SK-N-SH (cell line): ENCODE measurements at regions not wholly inside any gene's neighbourhood (a gene's known extent, or its start where the extent isn't known, plus 50 kb on each side); places are given as distances from the start of the nearest gene placed in this dataset.

ENCODE experiments used
- CTCF ChIA-PET: fragments of 300-600, 350-600 bp; formaldehyde crosslinking; extraction: SDS; loops from one replicate; lab custom pipeline; 2021; lab: Yijun Ruan, JAX
- POLR2A ChIA-PET: fragments of 350-600 bp; sonication (Branson Sonifier 250); formaldehyde crosslinking; extraction: SDS; loops from one replicate; lab custom pipeline; 2020; ENCODE audit warnings: antibody characterized with exemption, inconsistent platforms; lab: Yijun Ruan, JAX
- DNase-seq: peaks from one replicate; pipeline ENCODE4 v3.0.0; 2012
- H2AFZ ChIP-seq: fragments of 200-600 bp; sonication (generic); 2 replicates; pipeline ENCODE4 v1.8.1; 2016; ENCODE audit warnings: antibody characterized with exemption, mild to moderate bottlenecking, low read depth
- H3F3A ChIP-seq: fragments of 200-600 bp; sonication (generic); replicated peaks from 2 replicates; pipeline ENCODE3; 2016; ENCODE audit warnings: antibody characterized with exemption, mild to moderate bottlenecking; ENCODE audit not compliant: insufficient read depth
- H3K27ac ChIP-seq, 2 experiments: fragments of 200-500 bp in 1 of 2; fragments of 200-600 bp in 1 of 2; sonication (Bioruptor generic) in 1 of 2; sonication (generic), shearing (Covaris generic) in 1 of 2; 2 replicates each; pipeline versions ENCODE4 v1.5.1 to v1.6.1; 2014 to 2016; ENCODE audit warnings: low read depth in 2 of 2, inconsistent platforms in 1 of 2, low read length in 1 of 2, mild to moderate bottlenecking in 1 of 2, mixed read lengths in 1 of 2
- H3K27me3 ChIP-seq: fragments of 200-600 bp; sonication (generic), shearing (Covaris generic); 2 replicates; pipeline ENCODE4 v1.6.1; 2016; ENCODE audit warnings: mixed run types; ENCODE audit not compliant: insufficient read depth
- H3K36me3 ChIP-seq, 2 experiments: fragments of 200-500 bp in 1 of 2; fragments of 200-600 bp in 1 of 2; sonication (Bioruptor generic) in 1 of 2; sonication (generic) in 1 of 2; replicated peaks in 1 of 2; 2 replicates each; pipeline versions ENCODE3 to v1.5.1; 2014 to 2016; ENCODE audit warnings: low read length in 1 of 2, mild to moderate bottlenecking in 1 of 2; ENCODE audit not compliant: insufficient read depth in 2 of 2, control insufficient read depth in 1 of 2
- H3K4me1 ChIP-seq, 2 experiments: fragments of 200-500 bp in 1 of 2; fragments of 200-600 bp in 1 of 2; sonication (Bioruptor generic) in 1 of 2; sonication (generic), shearing (Covaris generic) in 1 of 2; 2 replicates each; pipeline versions ENCODE4 v1.5.1 to v1.6.1; 2014 to 2016; ENCODE audit warnings: low read depth in 1 of 2, low read length in 1 of 2, mixed run types in 1 of 2; ENCODE audit not compliant: insufficient read depth in 2 of 2, control insufficient read depth in 1 of 2
- H3K4me2 ChIP-seq: fragments of 200-600 bp; sonication (generic), shearing (Covaris generic); 2 replicates; pipeline ENCODE4 v1.6.1; 2017; ENCODE audit warnings: mixed run types
- H3K4me3 ChIP-seq, 2 experiments: fragments of 200-500 bp in 1 of 2; fragments of 200-600 bp in 1 of 2; sonication (Bioruptor generic) in 1 of 2; sonication (generic), shearing (Covaris generic) in 1 of 2; 2 replicates each; pipeline versions ENCODE4 v1.5.1 to v1.8.1; 2014 to 2016; ENCODE audit warnings: low read depth in 2 of 2, inconsistent platforms in 1 of 2, low read length in 1 of 2, mild to moderate bottlenecking in 1 of 2, mixed read lengths in 1 of 2, moderate library complexity in 1 of 2
- H3K79me2 ChIP-seq: fragments of 200-600 bp; sonication (generic); 2 replicates; pipeline ENCODE4 v1.8.1; 2017; ENCODE audit warnings: mild to moderate bottlenecking; ENCODE audit not compliant: insufficient read depth
- H3K9ac ChIP-seq: fragments of 200-600 bp; sonication (generic); 2 replicates; pipeline ENCODE4 v1.6.1; 2017; ENCODE audit warnings: mixed run types
- H3K9me2 ChIP-seq: fragments of 200-600 bp; sonication (generic); 2 replicates; pipeline ENCODE4 v1.6.1; 2017; ENCODE audit warnings: mixed run types
- H3K9me3 ChIP-seq: fragments of 200-600 bp; sonication (generic); 2 replicates; pipeline ENCODE4 v1.6.1; 2017; ENCODE audit warnings: mixed run types, mild to moderate bottlenecking, moderate library complexity
- H4K20me1 ChIP-seq: fragments of 200-600 bp; sonication (generic); 2 replicates; pipeline ENCODE4 v1.6.1; 2017; ENCODE audit warnings: mild to moderate bottlenecking, mixed run types; ENCODE audit not compliant: insufficient read depth
- CTCF ChIP-seq: fragments of 200-600 bp; sonication (generic); IDR thresholded peaks from 2 replicates; pipeline ENCODE4 v1.6.1; 2017; ENCODE audit warnings: antibody characterized with exemption, mild to moderate bottlenecking, moderate library complexity
- IRF3 ChIP-seq: fragments of 150-350 bp; IDR thresholded peaks from 2 replicates; pipeline ENCODE4 v1.6.1; 2016; ENCODE audit warnings: mild to moderate bottlenecking, low read depth, low read length
- JUND ChIP-seq: IDR thresholded peaks from 2 replicates; pipeline ENCODE4 v1.4.0; 2012
- MAX ChIP-seq: IDR thresholded peaks from 2 replicates; pipeline ENCODE4 v1.4.0; 2012; ENCODE audit warnings: low read depth
- MXI1 ChIP-seq: IDR thresholded peaks from 2 replicates; pipeline ENCODE4 v1.6.1; 2012; ENCODE audit warnings: mild to moderate bottlenecking, low read depth, low read length, improper control_type of control experiment
- NFIC ChIP-seq: IDR thresholded peaks from 2 replicates; pipeline ENCODE4 v1.4.0; 2012; ENCODE audit warnings: borderline replicate concordance
- PBX3 ChIP-seq: IDR thresholded peaks from 2 replicates; pipeline ENCODE4; 2012
- POLR2AphosphoS5 ChIP-seq: IDR thresholded peaks from 2 replicates; pipeline ENCODE4 v1.6.1; 2012; ENCODE audit warnings: low read depth, low read length
- RCOR1 ChIP-seq: fragments of 150-350 bp; IDR thresholded peaks from 2 replicates; pipeline ENCODE4 v1.6.1; 2017; ENCODE audit warnings: antibody characterized with exemption, low read length
- REST ChIP-seq: IDR thresholded peaks from 2 replicates; pipeline ENCODE4 v1.6.1; 2012; ENCODE audit warnings: mild to moderate bottlenecking, low read depth, low read length, moderate library complexity
- RFX5 ChIP-seq: IDR thresholded peaks from 2 replicates; pipeline ENCODE4 v1.6.1; 2012; ENCODE audit warnings: mild to moderate bottlenecking, improper control_type of control experiment, low read length
- SIN3A ChIP-seq: IDR thresholded peaks from 2 replicates; pipeline ENCODE4 v1.6.1; 2012; ENCODE audit warnings: low read depth, mild to moderate bottlenecking, low read length, moderate library complexity, borderline replicate concordance
- SMC3 ChIP-seq: IDR thresholded peaks from 2 replicates; pipeline ENCODE4 v1.6.1; 2012; ENCODE audit warnings: low read depth, low read length, improper control_type of control experiment
- TCF12 ChIP-seq: IDR thresholded peaks from 2 replicates; pipeline ENCODE4 v1.4.0; 2012
- TEAD4 ChIP-seq: IDR thresholded peaks from 2 replicates; pipeline ENCODE4 v1.4.0; 2012; ENCODE audit warnings: mild to moderate bottlenecking, borderline replicate concordance; ENCODE audit not compliant: insufficient read depth
- USF1 ChIP-seq: IDR thresholded peaks from 2 replicates; pipeline ENCODE4 v1.4.0; 2012; ENCODE audit warnings: low read depth, borderline replicate concordance
- YY1 ChIP-seq: IDR thresholded peaks from 2 replicates; pipeline ENCODE4 v1.4.0; 2012; ENCODE audit warnings: low read depth, mild to moderate bottlenecking
- WGBS: methylation state at CpG from one replicate; pipeline ENCODE4 v1.1.6; 2017; ENCODE audit warnings: low lambda C conversion rate; 5-methylcytosine and 5-hydroxymethylcytosine counted together

GRCh38 chr5:174159327-174160114 lies 114.0 kb downstream of the NSG2 start:
- Histone ChIP-seq H3K9me3 (no peaks in the 10 kb centered on the region; the same call in 1 of the 2 replicates), H3K79me2 (no peaks in the 10 kb centered on the region), H3K4me3 (no peak overlapping the region), H3K36me3 (no peaks in the 10 kb centered on the region), H3K4me1 (no peaks in the 10 kb centered on the region; a peak in 1 of 4 replicates), H3K27ac (no peak overlapping the region; a peak in 1 of 4 replicates), H3F3A (no peaks in the 10 kb centered on the region), H4K20me1 (no peaks in the 10 kb centered on the region), H3K27me3 (no peaks in the 10 kb centered on the region), H3K9ac (no peak overlapping the region), H3K9me2 (no peaks in the 10 kb centered on the region), H3K4me2 (no peak overlapping the region), H2AFZ (no peak overlapping the region)
- WGBS, result 53% methylated on average over 7 of the region's 9 CpGs
- ChIA-PET POLR2A (no interaction called here), CTCF (interaction anchor here (1.0 to 2.5 kb wide), 4 partner anchors 11 to 165 kb away, joined by 3 to 7 read pairs (median 4); partner anchors contain the start of gene NSG2)
- DNase-seq, result no peak
- no peak for TF ChIP-seq YY1

- H3K27me3 ChIP-seq, result no peaks in the 10 kb centered on the region
- no peak overlapping the region for H3K9ac ChIP-seq
- H3K4me2 ChIP-seq, result no peak overlapping the region
- no peaks in the 10 kb centered on the region for H4K20me1 ChIP-seq
- H2AFZ ChIP-seq, result no peak overlapping the region
- H3K27ac ChIP-seq, result no peak overlapping the region
- 58% methylated on average over 9 of the region's 9 CpGs for WGBS
- DNase-seq, result no peak
- H3K36me3 ChIP-seq, result no peaks in the 10 kb centered on the region
- POLR2A ChIA-PET, result no interaction called here
- no peak overlapping the region for H3K4me3 ChIP-seq
- TF ChIP-seq MXI1 (no peak), CTCF (no peak), RCOR1 (no peak), MAX (no peak), TEAD4 (no peak), SMC3 (no peak), SIN3A (no peak), POLR2AphosphoS5 (no peak), TCF12 (no peak), REST (no peak), PBX3 (no peak), IRF3 (no peak), NFIC (no peak), JUND (no peak), RFX5 (no peak), USF1 (no peak)
- H3K79me2 ChIP-seq, result no peaks in the 10 kb centered on the region
- H3F3A ChIP-seq, result no peaks in the 10 kb centered on the region
- no peaks in the 10 kb centered on the region for H3K9me3 ChIP-seq
- no peaks in the 10 kb centered on the region for H3K9me2 ChIP-seq
- no peaks in the 10 kb centered on the region; a peak in 1 of 4 replicates for H3K4me1 ChIP-seq
- CTCF ChIA-PET, result interaction anchor here (1.1 to 2.5 kb wide), 2 partner anchors 119 to 147 kb away, joined by 3 to 6 read pairs; partner anchors contain the start of gene NSG2
Observed at GRCh38 chr5:174165406-174165805, 119.9 kb downstream of the NSG2 start.
